SK-N-SH treated with all-trans-retinoic acid at 6 μM for 48 hours (cell line): ENCODE measurements at regions not wholly inside any gene's neighbourhood (a gene's known extent, or its start where the extent isn't known, plus 50 kb on each side); places are given as distances from the start of the nearest gene placed in this dataset.

Source experiments
- ATAC-seq: fragments of 200-7000 bp; cut with Tn5 transposase; 3 replicates; pipeline ENCODE4 v1.9.1; 2020; ENCODE audit warnings: mild to moderate bottlenecking, moderate library complexity
- ARNTL ChIP-seq: fragments of 450-650 bp; formaldehyde crosslinking; IDR thresholded peaks from 2 replicates; pipeline ENCODE4 v1.5.0; 2020; ENCODE audit warnings: low read depth, mild to moderate bottlenecking, moderate library complexity, borderline replicate concordance
- BACH2 ChIP-seq: fragments of 250-450 bp; sonication (Bioruptor Pico); IDR thresholded peaks from 2 replicates; pipeline ENCODE4 v1.9.0; 2021; ENCODE audit warnings: mild to moderate bottlenecking, borderline replicate concordance
- CREB5 ChIP-seq: fragments of 250-450 bp; sonication (Bioruptor Pico); IDR thresholded peaks from 2 replicates; pipeline ENCODE4 v1.5.1; 2020; ENCODE audit warnings: low read depth, mild to moderate bottlenecking, moderate library complexity
- CSDC2 ChIP-seq: fragments of 250-450 bp; sonication (Bioruptor Pico); IDR thresholded peaks from 2 replicates; pipeline ENCODE4 v1.5.0; 2020; ENCODE audit warnings: mild to moderate bottlenecking, moderate library complexity
- CSRNP3 ChIP-seq: fragments of 250-450 bp; sonication (Bioruptor Pico); IDR thresholded peaks from 2 replicates; pipeline ENCODE4 v1.5.1; 2021; ENCODE audit warnings: mild to moderate bottlenecking, moderate library complexity
- GLIS3 ChIP-seq: fragments of 250-450 bp; sonication (Bioruptor Pico); IDR thresholded peaks from 2 replicates; pipeline ENCODE4 v1.5.0; 2020; ENCODE audit warnings: mild to moderate bottlenecking, moderate library complexity
- ISL1 ChIP-seq: fragments of 250-450 bp; sonication (Bioruptor Pico); IDR thresholded peaks from 2 replicates; pipeline ENCODE4 v2.1.2; 2022; ENCODE audit warnings: mild to moderate bottlenecking, moderate library complexity
- OSR1 ChIP-seq: fragments of 250-450 bp; sonication (Bioruptor Pico); IDR thresholded peaks from 2 replicates; pipeline ENCODE4 v1.8.0; 2022; ENCODE audit warnings: moderate library complexity, mild to moderate bottlenecking, inconsistent platforms
- PATZ1 ChIP-seq: fragments of 250-450 bp; sonication (Bioruptor Pico); IDR thresholded peaks from 2 replicates; pipeline ENCODE4 v1.8.0; 2020; ENCODE audit warnings: mild to moderate bottlenecking, moderate library complexity, borderline replicate concordance
- POU6F1 ChIP-seq: fragments of 250-450 bp; sonication (Bioruptor Pico); IDR thresholded peaks from 2 replicates; pipeline ENCODE4 v1.8.0; 2021; ENCODE audit warnings: low read depth, mild to moderate bottlenecking, moderate library complexity, borderline replicate concordance
- PPARA ChIP-seq: fragments of 250-450 bp; sonication (Bioruptor Pico); IDR thresholded peaks from 2 replicates; pipeline ENCODE4 v1.5.0; 2020; ENCODE audit warnings: mild to moderate bottlenecking, borderline replicate concordance
- RARB ChIP-seq: fragments of 250-450 bp; sonication (Bioruptor Pico); IDR thresholded peaks from 2 replicates; pipeline ENCODE4 v1.8.0; 2021; ENCODE audit warnings: mild to moderate bottlenecking, moderate library complexity
- SNAI2 ChIP-seq: fragments of 250-450 bp; sonication (Bioruptor Pico); IDR thresholded peaks from 2 replicates; pipeline ENCODE4 v1.5.0; 2020; ENCODE audit warnings: mild to moderate bottlenecking, moderate library complexity
- TCF4 ChIP-seq: fragments of 250-450 bp; sonication (Bioruptor Pico); IDR thresholded peaks from 2 replicates; pipeline ENCODE4 v1.8.0; 2021; ENCODE audit warnings: mild to moderate bottlenecking, moderate library complexity, borderline replicate concordance
- ZC3H10 ChIP-seq: fragments of 250-450 bp; sonication (Bioruptor Pico); IDR thresholded peaks from 2 replicates; pipeline ENCODE4 v1.5.1; 2021; ENCODE audit warnings: mild to moderate bottlenecking, moderate library complexity
- ZFP3 ChIP-seq: fragments of 250-450 bp; sonication (Bioruptor Pico); IDR thresholded peaks from 2 replicates; pipeline ENCODE4 v1.5.0; 2020; ENCODE audit warnings: mild to moderate bottlenecking, moderate library complexity
- ZFP30 ChIP-seq: fragments of 450-650 bp; formaldehyde crosslinking; IDR thresholded peaks from 2 replicates; pipeline ENCODE4 v1.5.0; 2022; ENCODE audit warnings: mild to moderate bottlenecking, moderate library complexity
- ZNF565 ChIP-seq: fragments of 450-650 bp; formaldehyde crosslinking; conservative IDR thresholded peaks from 2 replicates; pipeline ENCODE4 v1.5.0; 2020; ENCODE audit warnings: low read depth, mild to moderate bottlenecking, moderate library complexity
- ZNF70 ChIP-seq: fragments of 450-650 bp; formaldehyde crosslinking; IDR thresholded peaks from 2 replicates; pipeline ENCODE4 v1.5.0; 2020; ENCODE audit warnings: mild to moderate bottlenecking, moderate library complexity
- ZNF8 ChIP-seq: fragments of 450-650 bp; formaldehyde crosslinking; IDR thresholded peaks from 2 replicates; pipeline ENCODE4 v1.5.0; 2020; ENCODE audit warnings: mild to moderate bottlenecking, moderate library complexity

- no peak for ATAC-seq
- TF ChIP-seq PPARA (CRISPR knock-in tag) (no peak), CREB5 (no peak), TCF4 (CRISPR knock-in tag) (no peak), SNAI2 (CRISPR knock-in tag) (no peak), POU6F1 (CRISPR knock-in tag) (no peak), ARNTL (no peak), OSR1 (CRISPR knock-in tag) (no peak), CSRNP3 (CRISPR knock-in tag) (no peak), ZNF565 (CRISPR knock-in tag) (no peak), ISL1 (CRISPR knock-in tag) (no peak), CSDC2 (CRISPR knock-in tag) (no peak)
Observed at GRCh38 chr2:48912110-48912509, 156.6 kb upstream of the LHCGR start.

- TF ChIP-seq ZNF70 (CRISPR knock-in tag) (no peak), PATZ1 (CRISPR knock-in tag) (no peak), CSDC2 (CRISPR knock-in tag) (no peak), RARB (CRISPR knock-in tag) (no peak), POU6F1 (CRISPR knock-in tag) (no peak), BACH2 (CRISPR knock-in tag) (no peak), PPARA (CRISPR knock-in tag) (no peak), GLIS3 (CRISPR knock-in tag) (no peak), TCF4 (CRISPR knock-in tag) (no peak), ZNF565 (CRISPR knock-in tag) (no peak), ARNTL (no peak), ZFP3 (CRISPR knock-in tag) (no peak), ZNF8 (no peak), OSR1 (CRISPR knock-in tag) (no peak), SNAI2 (CRISPR knock-in tag) (no peak), CSRNP3 (CRISPR knock-in tag) (no peak), CREB5 (no peak), ZFP30 (no peak)
- ATAC-seq = no peak
Observed at GRCh38 chr2:48910961-48911360, 155.4 kb upstream of the LHCGR start.

- no peak for ATAC-seq
- no peak for TF ChIP-seq CSRNP3 (CRISPR knock-in tag)
- TF ChIP-seq ZNF8 = no peak
- TF ChIP-seq ZC3H10 (CRISPR knock-in tag) = no peak
- TF ChIP-seq CSDC2 (CRISPR knock-in tag) = no peak
- TF ChIP-seq PPARA (CRISPR knock-in tag) = no peak
- TF ChIP-seq ISL1 (CRISPR knock-in tag) = no peak
- no peak for TF ChIP-seq PATZ1 (CRISPR knock-in tag)
- TF ChIP-seq ARNTL = no peak
- TF ChIP-seq BACH2 (CRISPR knock-in tag) = no peak
- TF ChIP-seq ZFP30 = no peak
- TF ChIP-seq CREB5 = no peak
Observed at GRCh38 chr2:48906633-48907032, 151.1 kb upstream of the LHCGR start.
